HL-60 (cell line): ENCODE measurements at regions not wholly inside any gene's neighbourhood (a gene's known extent, or its start where the extent isn't known, plus 50 kb on each side); places are given as distances from the start of the nearest gene placed in this dataset.

Source experiments
- CTCF ChIP-seq: IDR thresholded peaks from one replicate; pipeline ENCODE4 v1.5.1; 2011; ENCODE audit warnings: low read length, control low read depth, inconsistent platforms; ENCODE audit not compliant: insufficient read depth
- POLR2AphosphoS5 ChIP-seq: IDR thresholded peaks from 2 replicates; pipeline ENCODE4 v1.6.1; 2012; ENCODE audit warnings: low read depth

- TF ChIP-seq CTCF, result no peak
- TF ChIP-seq POLR2AphosphoS5, result no peak
Measured at GRCh38 chr1:71264039-71264438, 183.2 kb upstream of the ZRANB2 start.
